PFSK-1 (cell line): ENCODE measurements at regions not wholly inside any gene's neighbourhood (a gene's known extent, or its start where the extent isn't known, plus 50 kb on each side); places are given as distances from the start of the nearest gene placed in this dataset.

Experiments used
- FOXP2 ChIP-seq: optimal IDR thresholded peaks from 2 replicates; pipeline ENCODE3; 2011; ENCODE audit warnings: borderline replicate concordance, control low read depth, inconsistent platforms; ENCODE audit not compliant: insufficient read depth; ENCODE audit errors: extremely low read length, extremely low read depth
- POLR2AphosphoS5 ChIP-seq: IDR thresholded peaks from 2 replicates; pipeline ENCODE4 v1.6.1; 2012; ENCODE audit warnings: low read depth, mild to moderate bottlenecking, control low read depth, low read length, moderate library complexity
- REST ChIP-seq, 2 experiments: IDR thresholded peaks; 2 replicates each; pipeline versions ENCODE4 v1.6.1 to v1.8.0; 2011 to 2012; ENCODE audit warnings: low read depth in 2 of 2, low read length in 2 of 2, control low read depth in 1 of 2, inconsistent platforms in 1 of 2, mild to moderate bottlenecking in 1 of 2, moderate library complexity in 1 of 2; ENCODE audit not compliant: insufficient read depth in 1 of 2
- SIN3A ChIP-seq: IDR thresholded peaks from 2 replicates; pipeline ENCODE4 v1.6.1; 2012; ENCODE audit warnings: mild to moderate bottlenecking, low read length, moderate library complexity, borderline replicate concordance; ENCODE audit not compliant: insufficient read depth
- TAF1 ChIP-seq: IDR thresholded peaks from 2 replicates; pipeline ENCODE4 v1.6.1; 2012; ENCODE audit warnings: low read length, control low read depth, borderline replicate concordance; ENCODE audit not compliant: insufficient read depth

DNA sequence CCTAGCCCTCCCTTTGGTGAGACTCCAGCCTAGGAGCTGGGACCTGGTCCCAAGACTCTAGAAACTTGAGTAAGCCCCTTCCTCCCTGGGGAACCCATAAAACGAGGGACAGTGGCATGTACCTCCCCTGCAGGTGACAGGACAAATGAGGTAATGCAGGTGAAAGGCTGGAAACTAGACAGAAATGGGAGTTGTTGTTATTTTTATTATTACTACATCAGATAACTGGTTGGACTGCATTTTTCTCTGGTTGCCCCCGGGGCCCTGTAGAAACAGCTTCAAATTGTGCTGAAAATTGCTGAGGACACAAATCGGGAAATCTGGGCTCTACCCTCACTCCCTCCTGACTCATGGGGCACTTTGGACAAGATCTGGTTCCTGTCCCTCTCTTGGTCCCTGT lies 132.3 kb upstream of the WNT4 start:
- TF ChIP-seq SIN3A, result no peak
- TF ChIP-seq REST (IDR thresholded peaks at IDR 0.05; ENCODE audit: insufficient read depth in 1 of 2, low read depth in 2 of 2, low read length in 2 of 2), result no peak
- TF ChIP-seq TAF1, result no peak
- no peak for TF ChIP-seq FOXP2
- TF ChIP-seq POLR2AphosphoS5, result no peak

- TF ChIP-seq TAF1 (no peak), SIN3A (no peak), POLR2AphosphoS5 (no peak), FOXP2 (no peak), REST (IDR thresholded peaks at IDR 0.05; ENCODE audit: insufficient read depth in 1 of 2, low read depth in 2 of 2, low read length in 2 of 2) (no peak)
Measured at GRCh38 chr1:22275626-22276395, 132.9 kb upstream of the WNT4 start.

DNA sequence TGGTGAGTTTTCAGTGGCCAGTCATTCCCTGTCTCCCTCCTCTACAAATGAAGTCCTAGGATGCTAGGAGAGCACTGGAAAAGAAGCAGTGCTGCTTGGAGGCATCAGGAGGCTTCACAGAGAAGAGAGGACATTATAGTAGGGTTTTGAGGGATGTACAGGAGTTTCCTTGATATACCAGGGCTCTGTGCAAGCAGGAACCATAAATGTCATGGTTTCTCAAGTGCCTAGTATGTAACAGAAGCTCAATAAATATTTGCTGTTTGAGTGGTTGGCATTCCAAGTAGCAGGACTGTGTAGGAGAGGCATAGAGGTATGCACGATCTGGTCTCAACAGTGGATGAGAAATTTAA lies 133.5 kb upstream of the WNT4 start:
- TF ChIP-seq TAF1, result no peak

GRCh38 chr1:22277662-22278061 lies 134.8 kb upstream of the WNT4 start:
- TF ChIP-seq REST (IDR thresholded peaks at IDR 0.05; ENCODE audit: insufficient read depth in 1 of 2, low read depth in 2 of 2, low read length in 2 of 2) (no peak), SIN3A (no peak), TAF1 (no peak), FOXP2 (no peak), POLR2AphosphoS5 (no peak)

GRCh38 chr1:22279735-22280134 lies 136.8 kb upstream of the WNT4 start:
- no peak for TF ChIP-seq SIN3A
- no peak for TF ChIP-seq FOXP2
- TF ChIP-seq POLR2AphosphoS5, result no peak
- no peak for TF ChIP-seq REST (IDR thresholded peaks at IDR 0.05; ENCODE audit: insufficient read depth in 1 of 2, low read depth in 2 of 2, low read length in 2 of 2)
- TF ChIP-seq TAF1, result no peak
